Uterus (tissue), 2 donors: ENCODE measurements at regions not wholly inside any gene's neighbourhood (a gene's known extent, or its start where the extent isn't known, plus 50 kb on each side); places are given as distances from the start of the nearest gene placed in this dataset.

Source experiments
- CTCF ChIP-seq, 4 experiments: fragments of 200-600 bp in 2 of 4; fragments of 450-650 bp in 2 of 4; sonication (generic) in 2 of 4; IDR thresholded peaks; one replicate each; pipeline ENCODE4 v1.5.1; 2016 to 2019; ENCODE audit warnings: antibody characterized with exemption in 4 of 4, mild to moderate bottlenecking in 2 of 4, moderate library complexity in 1 of 4
- POLR2A ChIP-seq, 2 donors: fragments of 450-650 bp; IDR thresholded peaks; one replicate each; pipeline ENCODE4 v1.6.1; 2016; ENCODE audit warnings: antibody characterized with exemption in 2 of 2, mild to moderate bottlenecking in 1 of 2, moderate library complexity in 1 of 2

GRCh38 chr4:57689693-57690205, 579.6 kb upstream of the IGFBP7 start:
- TF ChIP-seq CTCF (IDR thresholded peaks at IDR 0.05): no peak
- TF ChIP-seq POLR2A (IDR thresholded peaks at IDR 0.05): no peak
